HepG2 (cell line): ENCODE measurements at regions not wholly inside any gene's neighbourhood (a gene's known extent, or its start where the extent isn't known, plus 50 kb on each side); places are given as distances from the start of the nearest gene placed in this dataset.

Experiments
- ATAC-seq: fragments of 200-7000 bp; cut with Tn5 transposase; 3 replicates; pipeline ENCODE4 v1.9.1; 2020; ENCODE audit warnings: mild to moderate bottlenecking, moderate library complexity
- BruUV-seq: library from RNA; stranded (reverse); fragments of 400-500 nt; replicated peaks from 2 replicates; lab custom pipeline; 2021; lab: Mats Ljungman, UMichigan
- CTCF ChIA-PET: fragments of 300-600 bp; formaldehyde crosslinking; extraction: SDS; loops from one replicate; lab custom pipeline; 2021; ENCODE audit warnings: low total read pairs, inconsistent platforms, low intra/inter-chr PET ratio; lab: Yijun Ruan, JAX
- POLR2A ChIA-PET: fragments of 350-600 bp; sonication (Branson Sonifier 250); formaldehyde crosslinking; loops from one replicate; lab custom pipeline; 2020; ENCODE audit warnings: antibody characterized with exemption, inconsistent platforms; lab: Yijun Ruan, JAX
- DNase-seq: peaks from one replicate; pipeline ENCODE4 v3.0.0-alpha.2; 2015; ENCODE audit warnings: low spot score
- FAIRE-seq: peaks from 3 replicates; lab custom pipeline; 2011; peaks lifted over from hg19 to GRCh38; lab: Jason Lieb, UNC
- H2AFZ ChIP-seq: one replicate; pipeline ENCODE4 v1.6.1; 2011; ENCODE audit warnings: low read length, inconsistent platforms
- H3K27ac ChIP-seq: fragments of 300-600 bp; 3 replicates; pipeline ENCODE4 v1.8.0; 2011; ENCODE audit warnings: mixed run types, mild to moderate bottlenecking, mixed read lengths, low read length, inconsistent platforms; ENCODE audit not compliant: insufficient read depth; ENCODE audit errors: extremely low read length
- H3K27me3 ChIP-seq, 2 experiments: fragments of 200-600 bp in 1 of 2; 2 replicates in 1 of 2; 3 replicates in 1 of 2; pipeline versions ENCODE4 v1.6.0 to v1.8.0; 2011; ENCODE audit warnings: low read length in 2 of 2, mild to moderate bottlenecking in 2 of 2, moderate library complexity in 2 of 2, inconsistent platforms in 1 of 2; ENCODE audit not compliant: insufficient read depth in 2 of 2, control insufficient read depth in 1 of 2
- H3K36me3 ChIP-seq, 2 experiments: fragments of 200-600 bp in 1 of 2; replicated peaks in 1 of 2; 2 replicates in 1 of 2; 3 replicates in 1 of 2; pipeline versions ENCODE4 v1.5.1 to v1.8.0; 2011; ENCODE audit warnings: low read length in 2 of 2, inconsistent platforms in 1 of 2; ENCODE audit not compliant: insufficient read depth in 2 of 2, control insufficient read depth in 1 of 2
- H3K4me1 ChIP-seq: 2 replicates; pipeline ENCODE4 v1.5.1; 2012; ENCODE audit warnings: low read length, inconsistent platforms; ENCODE audit not compliant: insufficient read depth
- H3K4me2 ChIP-seq: 2 replicates; pipeline ENCODE4 v1.6.0; 2011; ENCODE audit warnings: low read depth, low read length, inconsistent platforms
- H3K4me3 ChIP-seq, 3 experiments: fragments of 200-600 bp in 1 of 3; sonication (generic), shearing (Covaris generic) in 1 of 3; replicated peaks in 1 of 3; 2 replicates each; pipeline ENCODE4 v1.5.1; 2011 to 2016; ENCODE audit warnings: low read length in 3 of 3, inconsistent platforms in 2 of 3, low read depth in 2 of 3, mild to moderate bottlenecking in 2 of 3, control low read depth in 1 of 3, mixed read lengths in 1 of 3; ENCODE audit not compliant: insufficient read depth in 1 of 3
- H3K79me2 ChIP-seq: one replicate; pipeline ENCODE4 v1.6.1; 2011; ENCODE audit warnings: low read length, inconsistent platforms; ENCODE audit not compliant: insufficient read depth
- H3K9ac ChIP-seq: 2 replicates; pipeline ENCODE4 v1.6.0; 2011; ENCODE audit warnings: mild to moderate bottlenecking, low read depth, low read length, inconsistent platforms; ENCODE audit not compliant: insufficient read depth
- H3K9me3 ChIP-seq: 2 replicates; pipeline ENCODE4 v1.5.1; 2012; ENCODE audit warnings: mild to moderate bottlenecking, low read length
- H4K20me1 ChIP-seq: 2 replicates; pipeline ENCODE4 v1.6.0; 2011; ENCODE audit warnings: inconsistent platforms, mild to moderate bottlenecking, low read length, moderate library complexity; ENCODE audit not compliant: insufficient read depth
- ATF7 ChIP-seq, 2 experiments: fragments of 450-650 bp in 1 of 2; sonication (generic) in 1 of 2; formaldehyde crosslinking in 1 of 2; IDR thresholded peaks; 2 replicates each; pipeline versions ENCODE4 v1.4.0 to v1.6.1; 2016 to 2020; ENCODE audit warnings: antibody characterized with exemption in 1 of 2, mild to moderate bottlenecking in 1 of 2, missing genetic modification reagents in 1 of 2
- FOXJ3 ChIP-seq: sonication (generic); formaldehyde crosslinking; IDR thresholded peaks from 2 replicates; pipeline ENCODE4 v1.4.0; 2020; ENCODE audit warnings: missing genetic modification reagents, mild to moderate bottlenecking, borderline replicate concordance
- SYNCRIP ChIP-seq: fragments of 200-400 bp; formaldehyde crosslinking; IDR thresholded peaks from 2 replicates; pipeline ENCODE4 v1.6.1; 2018; ENCODE audit warnings: mild to moderate bottlenecking, low read depth, low read length; ENCODE audit not compliant: insufficient read depth
- ZFP36L1 ChIP-seq: sonication (generic); formaldehyde crosslinking; IDR thresholded peaks from 2 replicates; pipeline ENCODE4 v1.8.0; 2022; ENCODE audit warnings: mild to moderate bottlenecking, missing genetic modification reagents, moderate library complexity
- ZNF503 ChIP-seq: sonication (generic); formaldehyde crosslinking; IDR thresholded peaks from 2 replicates; pipeline ENCODE4 v1.4.0; 2020; ENCODE audit warnings: missing genetic modification reagents
- WGBS: methylation state at CpG from one replicate; pipeline ENCODE4 v1.1.6; 2017; ENCODE audit warnings: low lambda C conversion rate; 5-methylcytosine and 5-hydroxymethylcytosine counted together
- in situ Hi-C: cut with HindIII; loops from 2 replicates; pipeline ENCODE4 v1.10.0; 2017; ENCODE audit warnings: low pct_unique_long_range_greater_than_20kb; ENCODE audit not compliant: extremely low pct_ligation_motif_present
- intact Hi-C: fragments of 100-400 bp; cut with micrococcal nuclease; formaldehyde crosslinking; loops from one replicate; pipeline ENCODE4 v1.10.0; 2022; ENCODE audit not compliant: unreplicated experiment

- TF ChIP-seq FOXJ3 (CRISPR knock-in tag) (no peak), ZFP36L1 (CRISPR knock-in tag) (no peak), ZNF503 (no peak)
These were observed 115.0 kb upstream of the EGFLAM start (continued) for GRCh38 chr5:38143384-38143783.

GRCh38 chr5:38141665-38142064 is 116.7 kb upstream of the EGFLAM start:
- ATAC-seq: no peak
- ChIA-PET CTCF (no interaction called here), POLR2A (no interaction called here)
- H4K20me1 ChIP-seq: no peaks in the 10 kb centered on the region
- no TSS peak for BruUV-seq
- intact Hi-C loops: no loop called here
- H3K9me3 ChIP-seq: no peaks in the 10 kb centered on the region
- H2AFZ ChIP-seq: peak overlapping the region; percentile 3
- H3K9ac ChIP-seq: no peak overlapping the region
- no peak overlapping the region for H3K27ac ChIP-seq
- H3K36me3 ChIP-seq: no peaks in the 10 kb centered on the region
- H3K4me3 ChIP-seq: no peak overlapping the region
- H3K79me2 ChIP-seq: no peaks in the 10 kb centered on the region
- DNase-seq: no peak
- H3K4me2 ChIP-seq: no peak overlapping the region
- TF ChIP-seq SYNCRIP (no peak), ATF7 (IDR thresholded peaks at IDR 0.05) (peak; percentile 82), ATF7 (CRISPR knock-in tag; IDR thresholded peaks at IDR 0.05) (no peak)
- in situ Hi-C loops: no loop called here
- WGBS: 97% methylated on average over 1 of the region's 1 CpG
- no peaks in the 10 kb centered on the region for H3K27me3 ChIP-seq
- peaks cover 13% of the 10 kb centered on the region for H3K4me1 ChIP-seq
- peak; percentile 40 for FAIRE-seq
